ENCODE measurements at regions not wholly inside any gene's neighbourhood (a gene's known extent, or its start where the extent isn't known, plus 50 kb on each side); places are given as distances from the start of the nearest gene placed in this dataset.

DNA sequence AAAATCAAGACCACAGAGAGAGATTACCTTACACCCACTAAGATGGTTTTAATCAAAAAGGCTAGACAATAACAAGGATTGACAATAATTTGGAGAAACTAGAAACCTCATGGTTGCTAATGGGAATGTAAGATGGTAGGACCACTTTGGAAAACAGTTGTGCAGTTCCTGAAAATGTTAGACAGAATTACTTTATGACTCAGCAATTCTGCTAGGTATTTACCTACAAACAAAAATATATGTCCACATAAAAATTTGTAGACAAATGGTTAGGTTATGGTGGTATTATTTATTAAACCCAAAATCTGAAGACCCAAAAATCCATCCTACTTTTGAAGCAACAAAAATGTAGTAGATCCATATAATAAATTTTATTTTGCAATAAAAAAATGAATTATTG lies 1027.0 kb upstream of the ADGRL3 start:
- TF ChIP-seq POLR2A (IDR thresholded peaks at IDR 0.05; ENCODE audit: low read length) = no peak
- no peak for TF ChIP-seq GATA1 (IDR thresholded peaks at IDR 0.05; ENCODE audit: low read depth, low read length)

All from erythroblast (primary cell).